RWPE2 (cell line): ENCODE measurements at regions not wholly inside any gene's neighbourhood (a gene's known extent, or its start where the extent isn't known, plus 50 kb on each side); places are given as distances from the start of the nearest gene placed in this dataset.

Experiments
- ATAC-seq: fragments of 200-7000 bp; cut with Tn5 transposase; 3 replicates; pipeline ENCODE4 v1.9.1; 2021; ENCODE audit warnings: low read depth
- DNase-seq: peaks from one replicate; pipeline ENCODE4 v3.0.0-alpha.2; 2020; ENCODE audit warnings: low spot score
- H3K27ac ChIP-seq: fragments of 450-650 bp; 2 replicates; pipeline ENCODE4 v1.5.1; 2017; ENCODE audit warnings: mild to moderate bottlenecking; ENCODE audit not compliant: poor library complexity, severe bottlenecking
- H3K27me3 ChIP-seq: fragments of 250-450 bp; sonication (Bioruptor Pico); 2 replicates; pipeline ENCODE4 v1.5.1; 2021; ENCODE audit warnings: mild to moderate bottlenecking, moderate library complexity; ENCODE audit not compliant: insufficient read depth, poor library complexity, severe bottlenecking
- H3K36me3 ChIP-seq: fragments of 250-450 bp; sonication (Bioruptor Pico); 2 replicates; pipeline ENCODE4 v1.5.1; 2020; ENCODE audit warnings: low read depth, mild to moderate bottlenecking, moderate library complexity
- H3K4me1 ChIP-seq: fragments of 250-450 bp; sonication (Bioruptor Pico); 2 replicates; pipeline ENCODE4 v1.5.1; 2021; ENCODE audit warnings: mild to moderate bottlenecking, moderate library complexity; ENCODE audit not compliant: insufficient read depth, poor library complexity, severe bottlenecking
- H3K4me3 ChIP-seq: fragments of 250-450 bp; sonication (Bioruptor Pico); 2 replicates; pipeline ENCODE4 v1.5.1; 2021; ENCODE audit warnings: mild to moderate bottlenecking, moderate library complexity; ENCODE audit not compliant: severe bottlenecking
- H3K9me3 ChIP-seq: fragments of 250-450 bp; sonication (Bioruptor Pico); 2 replicates; pipeline ENCODE4 v1.5.1; 2021; ENCODE audit warnings: mild to moderate bottlenecking, moderate library complexity; ENCODE audit not compliant: severe bottlenecking
- CTCF ChIP-seq: fragments of 450-650 bp; IDR thresholded peaks from one replicate; pipeline ENCODE4 v1.5.1; 2017; ENCODE audit warnings: mild to moderate bottlenecking, moderate library complexity; ENCODE audit not compliant: poor library complexity, severe bottlenecking

- DNase-seq (no peak), ATAC-seq (no peak)
- Histone ChIP-seq H3K4me1 (no peaks in the 10 kb centered on the region), H3K36me3 (no peaks in the 10 kb centered on the region), H3K27me3 (no peaks in the 10 kb centered on the region), H3K9me3 (no peaks in the 10 kb centered on the region), H3K4me3 (no peak overlapping the region), H3K27ac (no peak overlapping the region)
- no peak for TF ChIP-seq CTCF
Observed at GRCh38 chr7:25913598-25914224, 238.3 kb upstream of the NFE2L3 start.

DNA sequence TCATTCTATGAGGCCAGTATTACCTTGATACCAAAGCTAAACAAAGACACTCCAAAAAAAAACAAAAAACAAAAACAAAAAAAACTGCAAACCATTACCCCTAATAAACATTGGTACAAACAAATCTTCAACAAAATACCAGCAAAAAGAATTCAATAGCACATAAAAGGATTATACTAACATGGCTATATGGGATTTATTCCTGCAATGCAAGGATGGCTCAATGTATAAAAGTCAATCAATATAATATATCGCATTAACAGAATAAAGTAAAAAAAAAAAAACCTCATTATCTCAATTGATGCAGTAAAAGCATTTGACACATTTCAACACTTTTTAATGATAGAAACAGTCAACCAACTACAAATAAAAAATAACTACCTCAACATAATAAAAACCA lies 233.3 kb upstream of the NFE2L3 start:
- TF ChIP-seq CTCF: no peak
- no peaks in the 10 kb centered on the region for H3K4me1 ChIP-seq
- H3K9me3 ChIP-seq: no peaks in the 10 kb centered on the region
- H3K4me3 ChIP-seq: no peak overlapping the region
- no peaks in the 10 kb centered on the region for H3K36me3 ChIP-seq
- ATAC-seq: no peak
- H3K27ac ChIP-seq: no peak overlapping the region
- DNase-seq: no peak
- no peaks in the 10 kb centered on the region for H3K27me3 ChIP-seq

DNA sequence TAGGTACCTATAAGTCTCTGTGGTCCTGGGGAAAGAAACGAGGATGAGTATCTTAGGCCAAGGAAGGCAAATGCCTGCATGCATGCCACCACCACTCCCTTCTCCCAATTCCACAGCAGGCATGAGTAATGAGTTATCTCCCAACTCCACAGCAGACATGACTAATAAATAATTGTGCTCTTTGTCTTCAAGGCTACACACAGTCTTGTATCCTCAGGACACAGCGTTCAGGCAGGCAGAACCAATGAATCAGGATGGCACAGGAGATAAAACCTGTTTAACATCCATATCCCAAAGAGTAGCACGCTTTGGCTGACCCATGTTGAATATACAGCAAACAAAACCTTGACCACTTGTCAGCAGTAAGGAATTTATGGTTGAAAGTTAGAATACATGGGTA lies 229.7 kb upstream of the NFE2L3 start:
- Histone ChIP-seq H3K27me3 (no peaks in the 10 kb centered on the region), H3K27ac (no peak overlapping the region), H3K4me1 (peaks cover 11% of the 10 kb centered on the region), H3K4me3 (no peak overlapping the region), H3K9me3 (no peaks in the 10 kb centered on the region), H3K36me3 (no peaks in the 10 kb centered on the region)
- no peak for TF ChIP-seq CTCF
- DNase-seq (no peak), ATAC-seq (peak; percentile 84)

DNA sequence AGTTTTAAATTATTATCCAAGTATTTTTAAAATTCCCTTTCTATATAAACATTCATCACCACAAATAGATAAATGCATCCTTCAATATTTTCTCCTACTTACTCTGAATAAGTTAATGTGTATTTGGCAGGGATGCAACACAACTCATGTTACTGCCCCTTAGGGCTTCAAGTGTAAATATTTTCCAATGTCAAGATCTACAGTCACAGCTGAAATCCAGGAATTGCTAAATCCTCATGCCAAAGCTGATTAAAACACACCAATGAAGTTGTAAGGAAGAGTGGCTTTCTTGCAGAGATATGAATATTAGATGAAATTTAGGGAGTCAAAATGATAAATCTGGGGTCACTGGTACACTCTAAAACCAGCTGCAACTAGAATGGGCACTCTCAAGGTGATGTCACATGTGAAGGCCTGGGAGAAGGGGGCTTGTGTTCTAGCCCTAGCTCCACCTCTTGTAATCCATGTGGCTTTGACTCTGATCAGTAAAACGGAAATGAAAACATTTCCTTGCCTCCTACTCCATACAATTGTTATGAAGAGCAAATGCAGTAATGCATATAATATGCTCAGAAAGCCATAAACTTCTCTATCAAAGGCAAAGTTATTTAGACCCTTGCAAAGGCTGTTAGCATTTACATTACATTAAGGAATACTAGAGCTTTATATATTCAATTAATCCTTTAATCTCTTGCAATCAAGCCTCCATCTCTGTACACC lies 228.1 kb upstream of the NFE2L3 start:
- no peak for TF ChIP-seq CTCF
- H3K4me3 ChIP-seq: no peak overlapping the region
- DNase-seq (no peak), ATAC-seq (no peak)
- no peaks in the 10 kb centered on the region for H3K36me3 ChIP-seq
- peaks cover 13% of the 10 kb centered on the region for H3K4me1 ChIP-seq
- no peaks in the 10 kb centered on the region for H3K9me3 ChIP-seq
- H3K27ac ChIP-seq: no peak overlapping the region
- no peaks in the 10 kb centered on the region for H3K27me3 ChIP-seq

GRCh38 chr7:25926009-25926408 lies 226.0 kb upstream of the NFE2L3 start:
- H3K27me3 ChIP-seq: no peaks in the 10 kb centered on the region
- DNase-seq (no peak), ATAC-seq (peak; percentile 82)
- no peak overlapping the region for H3K4me3 ChIP-seq
- H3K27ac ChIP-seq: peak overlapping the region; percentile 47
- H3K4me1 ChIP-seq: peaks cover 13% of the 10 kb centered on the region
- no peaks in the 10 kb centered on the region for H3K9me3 ChIP-seq
- no peak for TF ChIP-seq CTCF
- no peaks in the 10 kb centered on the region for H3K36me3 ChIP-seq
